GM13977 (cell line): ENCODE measurements at regions not wholly inside any gene's neighbourhood (a gene's known extent, or its start where the extent isn't known, plus 50 kb on each side); places are given as distances from the start of the nearest gene placed in this dataset.

Source experiments
- DNase-seq: peaks from one replicate; pipeline ENCODE4 v3.0.0; 2012; ENCODE audit warnings: low spot score
- in situ Hi-C: fragments of 300-500 bp; cut with MboI; formaldehyde crosslinking; loops from one replicate; pipeline ENCODE4 v1.12.0; 2022; ENCODE audit warnings: low sequenced_read_pairs, low pct_unique_long_range_greater_than_20kb, mixed read lengths, inconsistent platforms; ENCODE audit not compliant: unreplicated experiment
- TF ChIP-seq, protein P1 (sequence below): IDR thresholded peaks from 2 replicates; pipeline ENCODE4 v1.5.1; 2012; ENCODE audit warnings: mild to moderate bottlenecking, control low read depth; ENCODE audit not compliant: insufficient read depth; ENCODE audit errors: extremely low read depth, missing control alignments

DNA sequence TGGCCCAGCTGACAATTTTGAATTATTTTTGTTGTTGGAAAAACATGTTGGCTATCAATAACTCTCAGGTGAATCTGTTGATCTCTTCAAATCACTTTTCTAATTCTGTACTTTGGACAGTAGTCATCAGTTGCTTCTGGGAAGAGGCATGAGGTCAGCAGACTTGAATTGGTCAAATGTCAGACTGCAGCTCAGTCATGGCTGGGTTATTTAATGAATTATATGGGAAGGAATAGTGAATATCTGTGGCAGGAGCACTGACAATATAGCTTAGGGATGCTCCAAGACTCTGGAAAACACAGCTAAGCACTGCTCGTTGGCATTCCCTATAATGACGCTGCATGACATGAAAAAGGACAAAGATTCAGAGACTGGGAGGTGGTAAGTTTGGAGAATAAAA lies 98.8 kb upstream of the GAP43 start:
- TF ChIP-seq, protein P1, sequence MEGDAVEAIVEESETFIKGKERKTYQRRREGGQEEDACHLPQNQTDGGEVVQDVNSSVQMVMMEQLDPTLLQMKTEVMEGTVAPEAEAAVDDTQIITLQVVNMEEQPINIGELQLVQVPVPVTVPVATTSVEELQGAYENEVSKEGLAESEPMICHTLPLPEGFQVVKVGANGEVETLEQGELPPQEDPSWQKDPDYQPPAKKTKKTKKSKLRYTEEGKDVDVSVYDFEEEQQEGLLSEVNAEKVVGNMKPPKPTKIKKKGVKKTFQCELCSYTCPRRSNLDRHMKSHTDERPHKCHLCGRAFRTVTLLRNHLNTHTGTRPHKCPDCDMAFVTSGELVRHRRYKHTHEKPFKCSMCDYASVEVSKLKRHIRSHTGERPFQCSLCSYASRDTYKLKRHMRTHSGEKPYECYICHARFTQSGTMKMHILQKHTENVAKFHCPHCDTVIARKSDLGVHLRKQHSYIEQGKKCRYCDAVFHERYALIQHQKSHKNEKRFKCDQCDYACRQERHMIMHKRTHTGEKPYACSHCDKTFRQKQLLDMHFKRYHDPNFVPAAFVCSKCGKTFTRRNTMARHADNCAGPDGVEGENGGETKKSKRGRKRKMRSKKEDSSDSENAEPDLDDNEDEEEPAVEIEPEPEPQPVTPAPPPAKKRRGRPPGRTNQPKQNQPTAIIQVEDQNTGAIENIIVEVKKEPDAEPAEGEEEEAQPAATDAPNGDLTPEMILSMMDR, result no peak
- no peak for DNase-seq
- in situ Hi-C loops, result no loop called here

DNA sequence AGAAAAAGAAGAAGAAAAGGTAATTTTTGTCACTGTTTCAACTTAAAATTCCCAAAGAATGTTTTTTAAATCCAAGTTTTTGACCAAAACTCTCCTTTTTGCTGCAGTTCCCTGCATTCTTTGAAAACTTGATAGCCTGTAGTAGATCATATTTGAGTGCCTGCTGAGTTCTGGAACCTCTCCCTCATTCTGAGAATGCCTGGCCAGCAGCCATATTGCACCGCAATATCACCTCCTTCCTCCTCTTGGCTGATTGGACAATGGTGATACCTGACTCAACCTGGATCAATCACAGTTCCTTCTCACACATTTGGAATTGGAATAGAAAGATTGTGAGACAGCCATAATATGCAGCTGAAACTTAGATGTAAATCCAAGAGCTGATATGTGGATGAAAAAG lies 97.6 kb upstream of the GAP43 start:
- no peak for DNase-seq
- in situ Hi-C loops, result no loop called here
- TF ChIP-seq, protein P1, result no peak

DNA sequence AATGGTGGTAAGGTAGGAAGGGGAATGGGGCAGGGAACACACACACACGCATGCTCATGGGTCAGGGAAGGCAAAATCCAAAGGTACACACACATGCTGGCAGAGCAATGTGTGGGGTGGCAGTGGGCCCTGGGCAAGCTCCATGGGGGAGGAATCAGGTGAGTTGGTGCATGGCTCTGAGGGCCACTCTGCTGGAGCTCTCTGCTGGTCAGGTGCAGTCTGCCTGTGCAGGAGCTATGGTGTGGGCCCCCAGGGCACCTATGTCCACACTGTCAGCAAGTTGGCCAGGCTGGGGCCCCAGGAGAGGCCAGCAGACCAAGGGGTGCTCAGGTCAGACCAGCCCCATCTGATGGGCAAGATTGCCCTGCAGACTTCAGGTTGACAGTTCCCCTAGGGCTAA lies 90.1 kb upstream of the GAP43 start:
- in situ Hi-C loops, result no loop called here
- TF ChIP-seq, protein P1, result no peak
- DNase-seq, result no peak

DNA sequence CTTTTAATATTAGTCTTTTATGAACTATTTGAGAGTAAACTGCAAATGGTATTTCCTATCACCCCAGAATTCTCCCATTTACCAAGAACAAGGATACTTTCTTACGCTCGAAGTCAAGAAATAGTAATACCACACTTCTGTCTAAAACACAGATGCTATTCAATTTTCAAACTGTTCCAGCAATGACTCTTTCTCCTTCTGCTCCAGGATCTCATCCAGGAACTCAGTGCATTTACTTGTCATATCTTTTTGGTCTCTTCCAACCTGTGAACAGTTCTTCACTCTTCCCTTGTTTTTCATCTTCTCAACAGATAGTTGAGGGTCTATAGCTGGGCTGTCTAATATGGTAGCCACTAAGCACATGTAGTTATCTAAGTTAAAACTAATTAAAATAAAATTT lies 87.1 kb upstream of the GAP43 start:
- TF ChIP-seq, protein P1, result no peak
- no peak for DNase-seq
- in situ Hi-C loops, result no loop called here

DNA sequence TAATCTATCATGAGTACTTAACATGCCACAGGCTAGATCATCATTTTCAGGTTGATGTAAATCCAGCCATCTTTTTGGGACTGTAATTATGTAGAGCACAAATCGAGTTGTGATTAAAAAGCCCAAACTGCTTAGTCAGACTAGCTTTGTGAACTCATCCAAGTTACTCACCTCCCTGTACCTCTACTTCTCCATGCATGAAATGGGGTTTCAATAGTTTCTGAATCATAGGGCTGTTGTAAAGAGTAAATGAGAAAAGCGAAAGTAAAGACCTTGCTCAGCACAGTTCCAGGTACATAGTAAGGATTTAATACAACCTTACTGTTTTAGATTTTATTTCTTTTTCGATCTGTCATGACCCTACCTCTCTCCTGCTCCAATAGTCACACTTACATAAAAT lies 85.6 kb upstream of the GAP43 start:
- in situ Hi-C loops, result no loop called here
- TF ChIP-seq, protein P1, result no peak
- DNase-seq, result no peak

DNA sequence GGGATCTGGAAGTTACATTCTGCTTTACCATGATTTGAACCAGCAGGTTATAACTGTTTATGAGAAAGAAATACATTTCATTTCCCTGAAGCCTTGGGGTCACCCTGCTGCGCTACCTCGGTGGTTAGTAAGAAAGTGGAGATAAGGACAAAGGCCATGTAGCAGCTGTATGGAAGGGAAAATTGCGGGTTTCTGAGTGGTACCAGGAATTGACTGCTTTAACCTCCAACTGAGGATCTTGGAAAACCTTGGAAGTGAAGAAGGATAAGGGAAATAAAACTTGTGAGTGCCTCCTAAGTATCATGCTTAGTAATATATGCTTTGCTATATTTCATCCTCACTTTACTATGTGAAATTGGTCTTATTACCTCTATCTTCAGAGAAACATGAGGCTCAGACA lies 76.1 kb upstream of the GAP43 start:
- in situ Hi-C loops, result no loop called here

More for the DNA sequence above, 76.1 kb upstream of the GAP43 start:
- no peak for DNase-seq
- TF ChIP-seq, protein P1, result no peak
